Nephron (organoid): ENCODE measurements at regions not wholly inside any gene's neighbourhood (a gene's known extent, or its start where the extent isn't known, plus 50 kb on each side); places are given as distances from the start of the nearest gene placed in this dataset.

ENCODE experiments used
- H3K27ac Mint-ChIP-seq, 3 experiments: 2 replicates each; pipeline ENCODE4 v1.8.0; 2020; ENCODE audit warnings: mixed read lengths in 3 of 3, mild to moderate bottlenecking in 2 of 3, moderate library complexity in 1 of 3
- H3K27me3 Mint-ChIP-seq: 2 replicates; pipeline ENCODE4 v1.8.0; 2021; ENCODE audit warnings: low read depth, mild to moderate bottlenecking, moderate library complexity, mixed read lengths
- H3K36me3 Mint-ChIP-seq: 2 replicates; pipeline ENCODE4 v1.8.0; 2020; ENCODE audit warnings: low read depth, mixed read lengths
- H3K4me1 Mint-ChIP-seq: 2 replicates; pipeline ENCODE4 v1.8.0; 2020; ENCODE audit warnings: mixed read lengths
- H3K4me3 Mint-ChIP-seq, 3 experiments: 2 replicates each; pipeline ENCODE4 v1.8.0; 2020; ENCODE audit warnings: mild to moderate bottlenecking in 3 of 3, mixed read lengths in 3 of 3, moderate library complexity in 2 of 3
- H3K9me3 Mint-ChIP-seq: 2 replicates; pipeline ENCODE4 v1.8.0; 2020; ENCODE audit warnings: mixed read lengths
- CTCF ChIP-seq, 3 experiments: fragments of 200-600 bp; sonication (generic); IDR thresholded peaks; one replicate each; pipeline ENCODE4 v1.5.0; 2021; ENCODE audit warnings: antibody characterized with exemption in 3 of 3; ENCODE audit not compliant: unreplicated experiment in 3 of 3

GRCh38 chr6:94278146-94278545 is 858.8 kb upstream of the EPHA7 start:
- no peak overlapping the region for H3K27ac Mint-ChIP-seq
- no peaks in the 10 kb centered on the region for H3K4me1 Mint-ChIP-seq
- no peaks in the 10 kb centered on the region for H3K27me3 Mint-ChIP-seq
- no peaks in the 10 kb centered on the region for H3K9me3 Mint-ChIP-seq
- H3K4me3 Mint-ChIP-seq: no peak overlapping the region
- no peaks in the 10 kb centered on the region for H3K36me3 Mint-ChIP-seq
- TF ChIP-seq CTCF (IDR thresholded peaks at IDR 0.05; ENCODE audit: unreplicated experiment in 3 of 3): no peak

- no peak overlapping the region for H3K27ac Mint-ChIP-seq
- peaks cover 11% of the 10 kb centered on the region for H3K4me1 Mint-ChIP-seq
- TF ChIP-seq CTCF (IDR thresholded peaks at IDR 0.05; ENCODE audit: unreplicated experiment in 3 of 3): no peak
These were observed 853.0 kb upstream of the EPHA7 start for GRCh38 chr6:94272327-94272726.

GRCh38 chr6:94270091-94270948 is 851.0 kb upstream of the EPHA7 start:
- peaks cover 11% of the 10 kb centered on the region for H3K4me1 Mint-ChIP-seq
- no peak for TF ChIP-seq CTCF (IDR thresholded peaks at IDR 0.05; ENCODE audit: unreplicated experiment in 3 of 3)
- H3K9me3 Mint-ChIP-seq: peaks cover 3% of the 10 kb centered on the region
- H3K27me3 Mint-ChIP-seq: no peaks in the 10 kb centered on the region
- H3K4me3 Mint-ChIP-seq: no peak overlapping the region
- H3K27ac Mint-ChIP-seq: peak overlapping the region in 2 of 3 experiments; percentile 34 to 85
- no peaks in the 10 kb centered on the region for H3K36me3 Mint-ChIP-seq

More at GRCh38 chr6:94272327-94272726, 853.0 kb upstream of the EPHA7 start:
- Mint-ChIP-seq H3K36me3 (no peaks in the 10 kb centered on the region), H3K4me3 (no peak overlapping the region), H3K27me3 (no peaks in the 10 kb centered on the region), H3K9me3 (no peaks in the 10 kb centered on the region)

GRCh38 chr6:94269256-94269655 is 849.9 kb upstream of the EPHA7 start:
- peaks cover 4% of the 10 kb centered on the region for H3K9me3 Mint-ChIP-seq
- H3K4me3 Mint-ChIP-seq: no peak overlapping the region
- no peaks in the 10 kb centered on the region for H3K36me3 Mint-ChIP-seq
- H3K27ac Mint-ChIP-seq: no peak overlapping the region
- peaks cover 11% of the 10 kb centered on the region for H3K4me1 Mint-ChIP-seq
- TF ChIP-seq CTCF (IDR thresholded peaks at IDR 0.05; ENCODE audit: unreplicated experiment in 3 of 3): no peak
- no peaks in the 10 kb centered on the region for H3K27me3 Mint-ChIP-seq

- no peak for TF ChIP-seq CTCF (IDR thresholded peaks at IDR 0.05; ENCODE audit: unreplicated experiment in 3 of 3)
- H3K27ac Mint-ChIP-seq: no peak overlapping the region
- peaks cover 4% of the 10 kb centered on the region for H3K9me3 Mint-ChIP-seq
- no peaks in the 10 kb centered on the region for H3K36me3 Mint-ChIP-seq
- no peak overlapping the region for H3K4me3 Mint-ChIP-seq
- H3K27me3 Mint-ChIP-seq: no peaks in the 10 kb centered on the region
- H3K4me1 Mint-ChIP-seq: no peaks in the 10 kb centered on the region
These were observed 841.4 kb upstream of the EPHA7 start for GRCh38 chr6:94260765-94261164.

- H3K9me3 Mint-ChIP-seq: no peaks in the 10 kb centered on the region
- peak in 2 of 3 experiments; percentile 36 to 55 for TF ChIP-seq CTCF (IDR thresholded peaks at IDR 0.05; ENCODE audit: unreplicated experiment in 3 of 3)
- H3K27ac Mint-ChIP-seq: no peak overlapping the region
- H3K4me3 Mint-ChIP-seq: no peak overlapping the region
- no peaks in the 10 kb centered on the region for H3K36me3 Mint-ChIP-seq
- no peaks in the 10 kb centered on the region for H3K4me1 Mint-ChIP-seq
- no peaks in the 10 kb centered on the region for H3K27me3 Mint-ChIP-seq
These were observed 835.3 kb upstream of the EPHA7 start for GRCh38 chr6:94254689-94255088.
